HG03558 (cell line): ENCODE measurements at regions not wholly inside any gene's neighbourhood (a gene's known extent, or its start where the extent isn't known, plus 50 kb on each side); places are given as distances from the start of the nearest gene placed in this dataset.

Source experiments
- ATAC-seq: cut with Tn5 transposase; IDR thresholded peaks from one replicate; pipeline ENCODE4 v1.9.1; 2021; ENCODE audit warnings: moderate number of reproducible peaks; ENCODE audit not compliant: unreplicated experiment; ENCODE audit errors: extremely low read depth

DNA sequence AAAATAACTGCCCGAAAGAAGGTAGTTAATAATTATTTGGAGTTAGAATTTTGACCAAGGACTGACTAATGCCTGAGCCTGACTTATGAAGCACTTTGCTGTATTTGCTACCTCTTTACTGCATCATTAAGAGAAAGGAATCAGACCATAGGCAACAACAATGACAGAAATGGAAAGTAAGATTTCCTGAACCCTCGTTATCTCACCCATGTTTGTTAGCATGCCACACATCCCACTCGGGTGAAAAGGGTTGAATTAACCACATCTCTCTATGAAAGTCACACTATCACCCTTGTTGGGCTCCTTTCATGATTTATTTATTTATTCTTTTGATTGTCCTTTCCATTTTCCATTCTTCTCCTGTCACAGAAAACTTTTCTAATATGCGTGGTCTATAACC is 59.6 kb downstream of the OLIG3 start:
- ATAC-seq: no peak

DNA sequence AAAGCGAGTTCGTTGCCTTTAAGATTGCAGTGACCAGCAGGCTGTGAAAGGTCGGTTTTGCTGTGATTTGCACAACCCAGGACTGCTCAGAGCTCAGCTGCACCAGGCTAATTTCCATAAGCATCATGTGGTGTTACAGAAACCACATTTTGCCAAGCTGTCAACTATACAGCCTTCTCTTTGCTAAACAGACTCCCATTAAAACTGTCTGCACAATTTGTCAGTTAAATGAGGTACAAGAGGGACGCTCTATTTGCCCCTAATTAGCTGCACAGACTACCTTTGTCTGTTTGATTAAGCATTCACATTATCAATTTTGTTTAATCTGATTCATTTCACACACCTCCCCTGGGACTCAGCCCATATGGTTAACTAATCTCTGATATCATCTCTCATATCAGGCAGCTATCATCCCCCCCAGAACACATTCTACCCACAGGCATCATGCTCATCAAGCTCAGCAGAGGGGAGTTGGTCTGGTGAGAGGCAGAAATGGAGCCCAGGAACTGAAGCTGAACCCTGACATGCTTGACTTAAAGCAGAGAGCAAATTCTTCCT is 62.1 kb downstream of the OLIG3 start:
- ATAC-seq: no peak

DNA sequence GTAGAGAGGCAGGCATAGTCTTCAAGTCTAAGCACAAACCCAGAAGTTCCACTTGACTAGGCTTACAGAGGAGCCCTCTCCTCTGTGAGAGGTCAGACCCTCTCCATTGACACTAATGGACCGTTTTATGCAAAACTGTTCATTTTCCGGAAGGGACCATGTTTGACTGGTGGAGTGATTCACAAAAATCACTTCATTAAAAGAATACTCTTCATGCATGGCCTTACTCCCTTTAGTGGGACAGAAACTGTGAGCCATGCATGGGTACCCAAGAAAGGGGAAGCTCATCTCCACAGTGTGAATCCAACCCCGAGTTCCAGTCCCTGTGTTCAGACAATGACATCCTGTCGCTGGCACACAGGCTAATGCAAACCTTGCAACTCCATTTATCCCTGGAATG is 63.2 kb downstream of the OLIG3 start:
- ATAC-seq: no peak

DNA sequence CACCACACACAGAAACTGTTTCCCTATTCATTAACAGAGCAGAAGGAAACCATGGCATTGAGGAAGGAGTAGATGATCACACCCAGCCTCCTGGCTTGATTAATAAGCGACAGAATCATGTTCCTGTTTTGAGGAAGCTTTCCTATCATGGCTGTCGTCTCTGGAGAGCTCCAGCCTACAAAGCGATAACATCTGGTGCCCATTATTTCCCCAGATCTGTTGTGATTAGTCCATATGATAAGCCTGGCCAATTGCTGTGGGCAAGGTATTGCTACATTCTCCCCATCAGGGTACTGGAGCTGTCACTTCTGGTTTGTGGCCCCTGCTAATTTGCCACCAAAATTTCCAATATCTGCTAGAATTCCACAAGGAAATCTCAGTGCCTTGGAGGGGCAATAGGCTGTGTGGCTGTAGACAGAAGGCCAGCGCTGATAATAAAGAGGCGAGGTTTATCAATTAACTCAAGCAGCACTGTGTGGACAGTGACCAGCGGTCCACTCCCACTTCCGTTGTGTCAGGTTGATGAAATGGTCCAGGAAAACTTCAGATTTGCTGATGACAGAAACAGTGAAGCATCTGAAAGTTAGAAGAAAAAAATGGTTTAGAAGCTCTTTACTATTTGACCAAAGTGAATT is 66.4 kb downstream of the OLIG3 start:
- ATAC-seq: no peak

DNA sequence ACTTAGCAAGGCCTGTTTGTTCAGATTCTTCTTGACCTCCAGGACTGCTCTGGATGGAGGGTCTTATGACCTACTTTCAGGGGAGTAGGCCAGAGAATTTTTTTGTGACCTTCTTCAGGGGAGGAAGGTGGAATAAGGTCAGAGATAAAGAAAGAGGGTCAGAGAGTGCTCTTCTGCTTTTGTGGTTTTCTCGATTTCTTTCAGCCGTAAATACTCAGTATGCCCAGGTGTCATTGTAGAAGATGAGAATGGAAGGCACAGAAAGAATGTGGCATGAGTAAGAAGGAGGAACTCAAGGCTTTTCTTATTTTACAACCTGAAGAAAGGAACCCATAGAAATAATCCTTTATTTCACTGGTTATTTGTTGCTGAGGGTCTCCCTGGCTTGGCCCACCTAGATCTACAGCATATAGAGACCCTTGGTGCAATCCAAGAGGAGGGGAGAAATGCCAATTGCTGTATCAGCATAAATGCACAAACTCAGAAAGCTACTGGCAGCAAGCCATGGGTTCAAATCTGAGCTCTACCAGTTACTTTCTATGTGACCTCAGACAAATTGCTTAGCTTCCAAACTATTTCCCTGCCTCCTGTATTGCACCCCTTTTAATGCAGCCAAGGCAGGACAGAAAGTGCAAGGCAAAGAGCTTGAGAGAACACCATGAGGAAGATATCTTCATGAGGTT is 68.0 kb downstream of the OLIG3 start:
- no peak for ATAC-seq

DNA sequence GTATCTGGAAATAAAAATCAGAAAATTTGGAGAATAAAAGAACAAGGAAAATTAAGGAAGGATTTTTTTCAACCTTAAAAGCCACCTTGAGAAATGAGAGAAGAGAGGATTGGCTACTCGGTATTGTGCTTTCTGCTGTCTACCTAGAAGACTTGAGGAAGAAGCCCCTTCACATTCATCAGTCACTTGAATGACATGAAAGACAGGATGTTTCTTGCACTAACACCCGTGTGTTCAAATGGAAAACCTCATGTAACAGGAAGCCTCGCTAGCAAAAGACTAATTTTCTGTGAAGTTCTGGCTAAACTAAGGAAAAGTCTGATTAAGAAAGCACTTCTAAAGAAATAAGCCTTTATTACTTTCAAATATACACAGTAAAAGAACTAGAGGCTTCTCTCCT is 69.9 kb downstream of the OLIG3 start:
- ATAC-seq: no peak

DNA sequence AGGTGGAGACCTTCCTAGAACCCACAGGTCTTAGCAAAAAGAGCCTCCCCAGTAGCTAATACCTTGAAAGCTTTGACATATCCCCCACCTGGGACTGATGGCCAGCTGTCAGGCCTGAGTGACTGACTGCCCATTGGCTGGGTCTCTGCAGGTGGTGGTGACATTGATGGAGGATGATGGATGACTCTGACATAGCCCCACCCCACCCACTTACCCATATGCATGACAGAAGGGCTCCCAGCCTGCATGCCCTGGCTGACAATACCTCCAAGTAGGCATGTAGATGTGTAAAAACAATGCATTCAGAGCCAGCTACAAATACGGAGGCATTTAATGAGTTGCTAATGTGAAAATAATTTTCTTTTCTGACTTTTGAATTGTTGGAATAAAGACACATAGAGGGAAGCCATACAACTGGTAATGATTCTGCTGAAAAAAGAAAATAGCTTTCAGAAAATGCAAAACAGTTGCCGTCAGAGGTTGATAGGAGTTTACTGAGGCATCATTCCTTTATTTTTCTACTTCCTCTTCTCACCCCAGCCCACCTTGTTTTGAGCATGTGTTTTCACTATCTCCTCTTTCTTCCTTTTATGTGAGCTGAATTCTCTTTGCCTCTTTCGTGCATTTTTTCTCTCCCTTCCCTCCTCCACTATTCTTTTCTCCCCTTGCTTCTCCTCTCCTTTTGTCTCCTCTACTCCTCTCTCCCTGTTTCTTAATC is 70.6 kb downstream of the OLIG3 start:
- no peak for ATAC-seq

DNA sequence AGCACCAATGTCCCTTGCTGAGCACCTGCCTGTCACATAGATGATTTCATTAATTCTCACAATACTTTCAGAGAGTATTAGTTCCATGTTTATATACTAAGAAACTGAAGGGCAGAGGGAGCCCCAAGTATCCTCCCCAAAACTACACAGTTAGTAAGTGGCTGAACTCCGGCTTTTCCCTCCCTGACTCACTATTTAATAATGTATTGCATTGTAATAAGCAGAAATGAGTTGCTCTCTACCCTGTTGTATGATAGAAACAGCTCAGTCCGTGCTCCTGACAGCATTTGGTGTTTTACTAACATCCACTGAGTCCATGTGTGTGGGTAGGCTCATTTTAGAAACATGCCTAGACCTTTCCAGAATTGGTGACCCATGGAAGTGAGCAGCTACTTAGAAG is 76.8 kb downstream of the OLIG3 start:
- ATAC-seq: no peak

DNA sequence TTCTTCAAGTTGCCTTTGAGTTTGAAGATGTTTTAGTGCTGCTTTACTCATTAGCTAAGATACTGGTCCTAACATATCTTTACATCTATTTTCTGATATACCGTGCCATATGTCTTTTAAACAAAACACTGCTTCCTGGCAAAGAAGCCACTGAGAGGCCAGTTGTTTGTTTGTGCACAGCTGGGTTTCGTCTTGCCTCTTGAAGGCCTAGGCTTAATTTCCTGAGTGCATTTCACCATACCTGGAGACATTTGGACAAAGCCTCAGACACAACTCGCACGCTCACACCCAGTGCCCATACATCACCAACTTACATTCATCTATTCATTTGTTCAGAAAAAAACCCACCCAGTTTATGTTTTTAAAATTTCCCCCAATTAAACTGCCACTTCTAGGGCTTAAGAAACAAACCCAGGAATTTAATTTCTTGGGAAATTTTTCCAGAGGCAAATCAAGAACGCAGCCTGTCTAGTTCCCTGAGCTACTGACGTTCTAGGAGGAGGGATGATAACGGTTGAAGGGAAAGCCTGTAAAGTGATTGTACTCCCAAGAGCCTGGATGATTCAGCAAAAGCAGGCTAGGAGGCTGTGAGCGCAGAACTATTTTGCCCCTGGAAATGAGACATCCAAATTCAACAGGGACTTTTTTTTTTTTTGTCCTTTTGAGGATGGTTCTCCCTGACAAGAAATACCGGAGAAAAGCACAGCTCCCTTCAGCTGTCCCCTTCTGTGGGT is 77.7 kb downstream of the OLIG3 start:
- ATAC-seq: no peak

DNA sequence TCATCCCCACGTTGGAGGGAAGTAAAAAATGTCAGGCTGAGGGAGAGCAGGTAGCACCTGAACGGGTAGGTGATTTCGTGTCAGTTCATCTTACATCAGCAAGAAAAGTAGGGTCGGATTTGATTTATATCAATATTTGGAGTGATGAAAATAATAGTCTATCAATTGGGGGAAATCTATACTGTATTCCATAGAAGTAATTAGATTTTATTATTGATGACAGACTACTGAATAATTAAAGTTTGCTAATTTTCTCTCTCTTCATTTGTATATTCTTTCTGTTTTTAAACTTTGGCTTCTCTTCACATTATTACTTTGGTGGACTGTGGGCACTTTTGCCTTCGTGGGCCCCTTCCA is 78.4 kb downstream of the OLIG3 start:
- no peak for ATAC-seq

DNA sequence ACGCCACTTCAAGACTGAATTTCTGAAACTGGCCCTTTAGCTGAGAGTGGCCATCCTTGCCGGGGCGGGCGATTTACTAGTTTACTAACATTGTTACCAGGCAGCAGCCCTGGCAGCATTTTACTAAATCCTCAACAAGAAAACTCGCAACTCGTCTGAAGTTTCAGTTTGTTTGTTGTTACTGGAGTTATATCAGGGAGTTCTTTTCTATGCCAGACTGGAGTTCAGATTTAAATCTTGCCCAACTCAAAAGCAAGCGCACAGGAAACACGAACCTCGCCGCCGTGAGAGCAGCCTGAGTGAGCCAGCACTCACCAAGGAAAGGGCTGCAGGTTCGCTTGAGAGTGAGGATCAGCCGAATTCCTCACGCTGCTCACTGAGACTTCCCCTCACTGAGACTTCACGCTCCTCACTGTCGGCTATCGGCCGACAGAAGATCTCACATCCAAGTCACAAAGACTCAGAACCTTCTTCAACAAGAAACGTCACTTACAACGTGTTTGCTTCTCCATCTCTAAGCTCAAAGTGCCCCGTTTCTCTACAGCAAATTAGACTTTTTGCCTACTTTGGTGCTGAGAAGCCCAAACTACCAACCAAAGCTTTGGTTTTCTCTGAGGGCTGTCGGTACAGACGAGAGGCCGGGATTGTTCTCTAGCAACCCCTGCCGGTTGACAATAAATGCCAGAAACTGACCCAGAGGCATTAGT is 78.9 kb downstream of the OLIG3 start:
- peak; percentile 83 for ATAC-seq

DNA sequence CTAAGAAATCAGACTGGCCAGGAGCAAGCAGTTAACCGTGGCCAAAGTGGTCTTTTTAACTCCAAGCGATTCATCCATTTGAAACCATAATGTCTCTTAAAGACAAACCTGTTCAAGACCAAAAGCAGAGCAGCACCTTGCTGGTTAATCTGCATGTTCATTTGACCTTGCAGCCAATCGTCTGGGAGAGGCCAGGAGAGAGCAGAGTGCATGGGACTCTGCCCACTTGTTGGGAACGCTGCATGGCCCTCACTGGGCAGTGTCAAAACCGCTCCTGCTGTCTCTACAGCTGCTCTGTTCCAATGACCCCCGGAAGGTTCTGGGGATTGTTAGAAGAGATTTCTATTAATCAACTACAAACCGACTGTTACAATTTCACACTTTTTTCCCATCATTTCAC is 79.6 kb downstream of the OLIG3 start:
- ATAC-seq: no peak

DNA sequence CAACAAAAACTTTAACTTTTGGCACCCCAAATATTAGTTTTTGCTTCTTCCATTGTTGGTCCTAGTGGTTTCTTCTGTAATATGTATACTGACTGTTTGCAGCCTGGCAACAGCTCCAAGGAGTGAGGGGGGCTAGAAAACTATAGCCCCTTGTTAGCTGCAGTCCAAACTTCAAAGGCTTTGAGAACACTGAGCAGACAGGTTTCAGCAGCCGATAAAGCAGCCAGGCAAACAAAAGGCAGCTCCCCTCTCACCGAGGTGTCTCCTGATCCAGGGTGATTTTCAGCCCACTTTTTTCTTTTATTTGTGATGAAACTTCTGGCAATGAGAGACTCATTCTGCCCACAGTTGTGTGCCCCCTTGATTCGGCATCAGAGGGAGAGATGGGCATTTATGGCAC is 80.7 kb downstream of the OLIG3 start:
- no peak for ATAC-seq

DNA sequence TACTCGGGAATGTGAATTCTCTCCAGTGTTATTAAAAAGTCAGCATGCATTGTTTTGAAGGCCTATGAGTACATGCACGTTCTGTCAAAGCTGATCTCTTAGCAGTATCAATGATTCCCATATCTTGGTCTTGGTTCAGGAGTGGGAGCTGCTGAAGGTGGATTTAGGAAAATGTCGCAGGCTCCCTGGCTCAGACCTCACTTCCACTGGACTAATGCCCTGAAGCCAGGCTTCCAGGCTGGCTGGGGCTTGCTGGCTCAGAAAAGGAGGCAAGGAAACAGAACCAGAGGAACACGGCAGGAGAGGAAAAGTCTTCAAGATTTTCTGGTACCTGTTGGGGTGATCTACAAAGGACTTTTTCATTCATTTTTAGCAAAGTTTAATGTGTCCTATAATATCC is 81.6 kb downstream of the OLIG3 start:
- ATAC-seq: no peak

DNA sequence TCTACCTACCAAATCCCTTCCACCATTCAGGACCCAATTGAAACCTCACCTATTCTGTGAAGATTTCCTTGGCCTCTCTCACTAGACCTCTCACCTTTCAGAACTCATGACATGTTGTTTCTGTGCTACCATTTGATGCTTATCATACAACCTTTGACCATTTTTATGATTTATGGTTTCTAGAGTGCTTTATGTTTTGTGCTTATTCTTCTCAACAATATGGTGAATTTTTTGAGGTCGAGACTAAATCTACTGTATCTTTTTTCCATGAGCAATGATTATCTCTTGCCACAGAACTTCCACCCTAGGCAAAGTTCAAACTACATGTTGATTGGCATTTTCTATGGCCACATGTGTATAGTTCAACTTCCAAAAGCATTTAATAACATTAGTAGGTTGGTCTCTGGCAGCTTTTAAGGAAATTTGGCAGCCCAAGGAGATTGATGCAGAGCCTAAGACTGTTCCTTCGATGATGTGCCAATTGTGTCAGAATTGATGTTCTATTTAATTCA is 84.9 kb downstream of the OLIG3 start:
- ATAC-seq: no peak

DNA sequence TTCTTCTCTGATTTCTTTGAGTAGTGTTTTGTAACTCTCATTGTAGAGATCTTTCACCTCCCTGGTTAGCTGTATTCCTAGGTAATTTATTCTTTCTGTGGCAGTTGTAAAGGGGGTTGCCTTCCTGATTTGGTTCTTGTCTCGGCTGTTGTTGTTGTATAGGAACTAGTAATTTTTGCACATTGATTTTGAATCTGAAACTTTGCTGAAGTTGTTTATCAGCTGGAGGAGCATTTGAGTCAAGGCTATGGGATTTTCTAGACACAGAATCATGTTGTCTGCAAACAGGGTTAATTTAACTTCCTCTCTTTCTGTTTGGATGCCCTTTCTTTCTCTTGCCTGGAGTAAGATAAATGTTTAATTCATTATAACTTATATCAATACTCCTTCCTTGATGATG is 86.4 kb downstream of the OLIG3 start:
- no peak for ATAC-seq

DNA sequence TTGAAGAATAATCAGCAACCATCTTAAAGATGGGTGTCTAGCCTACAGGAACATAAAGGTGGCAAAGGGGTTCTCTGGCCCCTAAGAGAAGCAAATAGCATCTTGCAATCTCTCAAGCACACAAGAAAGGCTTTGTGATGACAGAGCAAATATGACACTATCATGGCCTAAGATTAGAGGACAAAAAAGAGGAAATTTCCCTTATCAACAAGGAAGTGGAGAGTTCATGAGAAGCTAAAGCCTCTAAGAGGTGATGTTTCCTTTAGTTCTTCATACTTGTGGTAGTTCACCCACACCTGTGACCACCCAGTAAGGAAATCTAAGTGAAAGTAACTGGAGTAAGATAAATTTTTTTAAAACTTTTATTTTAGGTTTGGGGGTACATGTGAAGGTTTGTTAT is 88.4 kb downstream of the OLIG3 start:
- ATAC-seq: no peak

DNA sequence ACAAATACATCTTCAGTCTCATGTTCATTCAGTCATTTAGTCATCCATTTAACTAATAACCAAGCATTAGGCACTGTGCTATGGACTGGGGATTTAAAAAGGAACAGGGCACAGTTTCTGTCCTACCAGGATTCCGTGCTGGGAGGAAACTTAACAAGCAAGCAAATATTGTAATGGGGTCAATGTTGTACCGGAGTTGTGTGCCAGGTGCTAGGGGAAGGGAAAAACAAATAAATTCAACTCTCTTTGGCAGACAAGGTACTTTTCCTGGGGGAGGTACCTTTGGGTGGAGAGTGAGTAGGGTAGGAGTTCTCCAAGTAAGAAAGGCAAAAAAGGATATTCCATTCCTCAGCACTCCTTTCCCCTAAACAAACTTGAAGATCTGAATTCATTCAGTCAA is 90.3 kb downstream of the OLIG3 start:
- no peak for ATAC-seq

DNA sequence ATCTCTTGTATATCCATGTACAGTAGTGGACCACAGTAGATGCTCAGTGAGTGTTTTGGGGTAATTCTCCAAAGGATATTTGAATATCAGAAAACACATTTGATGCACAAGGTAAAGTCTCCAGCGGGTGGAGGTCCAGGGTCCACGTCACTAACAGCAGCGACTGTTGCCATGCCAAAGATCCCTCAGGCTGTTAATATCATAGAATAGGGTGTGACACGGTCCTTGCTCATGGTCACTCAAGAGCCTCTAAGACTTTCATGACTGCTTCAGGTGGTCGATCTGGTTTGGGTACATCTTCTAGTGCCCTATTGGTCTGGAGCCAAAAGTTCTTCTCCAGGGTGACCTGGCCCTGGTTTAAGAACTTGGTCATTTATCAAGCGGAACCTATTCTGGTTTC is 90.8 kb downstream of the OLIG3 start:
- no peak for ATAC-seq

DNA sequence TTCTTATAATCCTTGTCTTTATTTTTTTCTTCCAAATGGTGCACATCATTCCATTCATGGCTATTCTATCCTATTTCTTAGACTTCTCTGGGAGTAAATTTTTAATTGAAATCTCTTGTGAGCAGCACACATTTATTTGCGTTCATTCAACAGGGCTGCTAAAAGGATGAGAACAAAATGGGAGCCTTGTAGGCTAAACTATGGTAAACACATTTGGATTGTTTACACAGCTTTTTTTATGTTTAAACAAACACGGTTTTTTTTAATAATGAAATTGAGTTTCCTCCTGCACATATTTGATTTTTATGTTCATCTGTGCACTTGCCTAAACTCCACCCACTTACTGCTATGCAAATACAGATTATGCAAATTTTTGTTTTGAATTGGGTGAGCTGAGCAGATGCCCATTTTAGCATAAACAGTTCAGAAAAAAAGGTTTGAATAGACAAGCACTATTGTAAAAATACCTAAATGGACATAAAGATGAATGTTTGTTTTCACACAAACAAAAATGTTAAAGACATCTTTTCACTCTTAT is 92.0 kb downstream of the OLIG3 start:
- ATAC-seq: no peak
